Common myeloid progenitor, CD34-positive (primary cell): ENCODE measurements at regions not wholly inside any gene's neighbourhood (a gene's known extent, or its start where the extent isn't known, plus 50 kb on each side); places are given as distances from the start of the nearest gene placed in this dataset.

Source experiments
- CTCF ChIA-PET: fragments of 350-600 bp; sonication (Branson Sonifier 250); formaldehyde crosslinking; loops from one replicate; lab custom pipeline; 2021; ENCODE audit warnings: antibody characterized with exemption; lab: Charles Lee
- POLR2A ChIA-PET: fragments of 350-600 bp; sonication (Branson Sonifier 250); formaldehyde crosslinking; loops from one replicate; lab custom pipeline; 2021; ENCODE audit warnings: antibody characterized with exemption; lab: Charles Lee
- DNase-seq, 3 donors: peaks; one replicate each; pipeline versions ENCODE4 v3.0.0 to v3.0.0-alpha.2; 2013
- H3K27ac ChIP-seq, 2 experiments: 1 replicate in 1 of 2; 2 replicates in 1 of 2; pipeline ENCODE4 v1.7.0; 2013; ENCODE audit warnings: inconsistent platforms in 2 of 2, low read length in 2 of 2, mild to moderate bottlenecking in 2 of 2, low read depth in 1 of 2, moderate library complexity in 1 of 2; ENCODE audit not compliant: severe bottlenecking in 2 of 2, insufficient read depth in 1 of 2, poor library complexity in 1 of 2
- H3K27me3 ChIP-seq, 5 experiments: replicated peaks in 2 of 5; 1 replicate in 3 of 5; 2 replicates in 2 of 5; pipeline versions ENCODE4 v1.6.1 to v1.7.0; 2013; ENCODE audit warnings: low read length in 4 of 5, mild to moderate bottlenecking in 2 of 5, moderate library complexity in 2 of 5, inconsistent platforms in 1 of 5; ENCODE audit not compliant: insufficient read depth in 5 of 5, control insufficient read depth in 4 of 5
- H3K36me3 ChIP-seq, 4 experiments: 1 replicate in 2 of 4; 2 replicates in 2 of 4; pipeline versions ENCODE4 v1.6.1 to v1.7.0; 2013; ENCODE audit warnings: low read length in 3 of 4, control low read depth in 1 of 4, mild to moderate bottlenecking in 1 of 4; ENCODE audit not compliant: control insufficient read depth in 4 of 4, insufficient read depth in 4 of 4
- H3K4me1 ChIP-seq, 4 experiments: 1 replicate in 3 of 4; 2 replicates in 1 of 4; pipeline versions ENCODE4 v1.6.1 to v1.7.1; 2013; ENCODE audit warnings: low read length in 3 of 4, mild to moderate bottlenecking in 3 of 4, control low read depth in 1 of 4, inconsistent platforms in 1 of 4, moderate library complexity in 1 of 4; ENCODE audit not compliant: control insufficient read depth in 4 of 4, insufficient read depth in 4 of 4; ENCODE audit errors: control extremely low read depth in 1 of 4
- H3K4me3 ChIP-seq, 7 experiments: 1 replicate in 4 of 7; 2 replicates in 3 of 7; pipeline versions ENCODE4 v1.5.1 to v1.7.0; 2013; ENCODE audit warnings: mild to moderate bottlenecking in 7 of 7, low read length in 6 of 7, moderate library complexity in 6 of 7, inconsistent platforms in 2 of 7, low read depth in 2 of 7, control low read depth in 1 of 7; ENCODE audit not compliant: insufficient read depth in 4 of 7, control insufficient read depth in 1 of 7; ENCODE audit errors: extremely low read depth in 1 of 7
- H3K9me3 ChIP-seq, 5 experiments: 1 replicate in 4 of 5; 2 replicates in 1 of 5; pipeline versions ENCODE4 v1.6.1 to v1.7.1; 2013; ENCODE audit warnings: low read length in 4 of 5, mild to moderate bottlenecking in 2 of 5, inconsistent platforms in 1 of 5, low read depth in 1 of 5, moderate library complexity in 1 of 5; ENCODE audit not compliant: control insufficient read depth in 4 of 5, insufficient read depth in 2 of 5; ENCODE audit errors: control extremely low read depth in 1 of 5
- WGBS: methylation state at CpG from one replicate; pipeline ENCODE4 v1.1.5; 2013; ENCODE audit not compliant: insufficient coverage; 5-methylcytosine and 5-hydroxymethylcytosine counted together

DNA sequence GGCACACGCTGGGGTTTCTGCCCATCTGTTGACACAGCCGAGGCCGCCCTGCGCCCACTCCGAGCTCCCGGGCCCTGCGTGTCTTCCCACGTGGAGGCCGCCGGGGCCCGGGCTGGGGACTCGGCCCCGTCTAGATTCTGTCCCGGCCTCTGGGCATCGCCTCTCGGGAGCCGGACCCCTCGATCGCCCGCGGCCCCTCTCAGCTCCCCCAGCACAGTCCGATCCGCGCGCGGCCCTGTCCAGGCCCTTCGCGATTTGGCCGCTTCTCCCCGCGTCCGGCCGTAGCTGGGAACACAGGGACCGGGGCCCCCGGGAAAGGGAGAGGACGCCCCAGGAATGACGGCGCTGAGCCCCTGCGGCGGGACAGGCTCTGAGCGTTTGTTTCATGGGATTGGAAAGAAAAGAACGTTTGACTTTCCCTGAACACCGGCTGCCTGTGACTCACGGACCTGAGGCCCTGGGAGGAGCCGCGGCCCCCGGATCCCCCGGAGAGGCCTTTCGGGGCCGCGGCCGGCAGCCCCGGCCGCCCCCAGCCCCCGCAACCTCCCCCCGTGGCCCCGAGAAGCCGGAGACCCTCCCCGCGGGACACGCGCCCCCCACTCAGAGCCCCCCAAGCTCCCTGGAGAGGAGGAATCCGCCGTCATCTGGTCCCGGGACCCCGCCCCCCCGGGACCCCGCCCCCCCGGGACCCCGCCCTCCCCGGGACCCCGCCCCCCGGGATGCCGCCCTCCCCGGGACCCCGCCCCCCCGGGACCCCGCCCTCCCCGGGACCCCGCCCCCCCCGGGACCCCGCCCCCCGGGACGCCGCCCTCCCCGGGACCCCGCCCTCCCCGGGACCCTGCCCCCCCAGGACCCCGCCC lies 62.7 kb upstream of the CTDP1 start:
- POLR2A ChIA-PET: no interaction called here
- no peaks in the 10 kb centered on the region for H3K27me3 ChIP-seq
- CTCF ChIA-PET: interaction anchor here (1.1 kb wide), 1 partner anchor 12 kb away, joined by 3 read pairs; no protein-coding TSS in a partner anchor
- H3K27ac ChIP-seq: no peak overlapping the region
- WGBS: 44% methylated on average over 48 of the region's 89 CpGs
- peak overlapping the region in 6 of 7 experiments; percentile 8 to 70 (median 27) for H3K4me3 ChIP-seq
- peaks cover 0 to 2% (median 0%) of the 10 kb centered on the region in 4 experiments for H3K4me1 ChIP-seq
- no peaks in the 10 kb centered on the region for H3K36me3 ChIP-seq
- H3K9me3 ChIP-seq: no peaks in the 10 kb centered on the region
- peak in 2 of 3 donors; percentile 50 to 62 for DNase-seq

DNA sequence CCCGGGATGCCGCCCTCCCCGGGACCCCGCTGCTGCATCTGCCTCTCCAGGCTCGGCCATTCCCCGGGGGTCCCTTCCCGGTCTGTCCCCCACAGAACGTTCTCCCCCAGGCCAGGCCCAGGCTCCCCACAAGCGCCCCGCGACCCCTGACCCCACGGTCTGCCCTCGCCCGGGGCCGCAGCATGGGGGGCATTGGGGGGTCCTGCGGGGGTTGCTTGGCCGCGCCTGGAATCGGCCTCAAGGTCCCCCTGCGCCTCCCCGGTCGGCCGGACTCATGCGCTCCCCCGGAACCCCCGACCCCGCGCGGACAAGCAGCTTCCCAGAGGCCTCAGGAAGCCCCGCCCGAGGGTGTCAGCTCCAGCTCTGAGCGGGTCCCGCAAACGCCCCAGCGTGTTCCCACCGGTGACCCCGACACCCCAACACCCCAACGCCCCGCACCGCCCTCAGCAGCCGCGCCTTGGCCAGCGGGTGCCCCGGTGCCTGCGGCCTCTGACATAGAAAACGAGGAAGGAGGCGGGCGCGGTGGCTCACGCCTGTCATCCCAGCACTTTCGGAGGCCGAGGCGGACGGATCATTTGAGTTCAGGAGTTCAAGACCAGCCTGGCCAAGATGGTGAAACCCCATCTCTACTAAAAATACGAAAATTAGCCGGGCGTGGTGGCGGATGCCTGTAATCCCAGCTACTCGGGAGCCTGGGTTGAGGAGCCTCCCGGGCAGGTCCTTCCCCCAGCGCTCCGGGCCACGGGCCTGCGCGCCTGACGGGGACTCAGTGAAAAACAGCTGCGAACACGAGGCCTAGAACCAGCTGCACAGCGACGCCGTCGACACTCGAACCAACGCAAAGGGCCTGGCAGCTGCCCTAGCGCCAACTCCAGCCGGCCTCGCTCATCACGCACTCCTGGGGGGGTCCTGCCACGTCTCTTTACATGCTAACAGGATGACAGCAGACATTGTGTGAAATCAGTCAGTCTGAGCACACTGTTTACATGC lies 61.8 kb upstream of the CTDP1 start:
- Histone ChIP-seq H3K27ac (no peak overlapping the region), H3K4me3 (peak overlapping the region in 2 of 7 experiments; percentile 26 to 30), H3K36me3 (no peaks in the 10 kb centered on the region), H3K27me3 (no peaks in the 10 kb centered on the region), H3K9me3 (no peaks in the 10 kb centered on the region), H3K4me1 (peaks cover 0 to 2% (median 0%) of the 10 kb centered on the region in 4 experiments)
- ChIA-PET POLR2A (interaction anchor here (0.6 kb wide), 1 partner anchor 133 kb away, joined by 4 read pairs; no protein-coding TSS in a partner anchor), CTCF (no interaction called here)
- 75% methylated on average over 73 of the region's 79 CpGs for WGBS
- DNase-seq: peak in 2 of 3 donors; percentile 20 to 40

DNA sequence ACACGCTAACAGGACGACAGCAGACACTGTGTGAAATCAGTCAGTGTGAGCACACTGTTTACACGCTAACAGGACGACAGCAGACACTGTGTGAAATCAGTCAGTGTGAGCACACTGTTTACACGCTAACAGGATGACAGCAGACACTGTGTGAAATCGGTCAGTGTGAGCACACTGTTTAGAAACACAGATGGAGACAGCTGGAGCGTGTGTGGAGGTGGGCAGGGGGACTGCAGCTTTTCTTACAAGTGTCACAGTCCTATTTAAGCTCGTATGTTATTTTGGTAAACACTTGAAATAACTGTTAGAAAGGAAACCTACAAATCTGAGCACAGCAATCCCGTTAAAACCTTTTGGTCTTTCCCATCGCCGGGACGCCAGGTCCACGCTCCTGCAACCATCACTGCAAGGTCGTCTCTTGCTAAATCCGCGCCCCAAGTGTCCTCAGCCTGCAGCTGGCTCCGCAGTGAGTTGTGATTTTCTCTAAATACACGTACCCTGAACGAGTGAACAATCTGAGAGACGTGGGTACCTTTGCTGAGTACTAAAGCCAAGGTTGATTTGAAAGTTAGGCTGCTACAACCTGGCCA lies 58.9 kb upstream of the CTDP1 start:
- no peaks in the 10 kb centered on the region for H3K36me3 ChIP-seq
- CTCF ChIA-PET: interaction anchor here (1.0 kb wide), 1 partner anchor 9 kb away, joined by 3 read pairs; no protein-coding TSS in a partner anchor
- peaks cover 15 to 26% (median 20%) of the 10 kb centered on the region in 4 experiments for H3K4me1 ChIP-seq
- H3K27me3 ChIP-seq: no peaks in the 10 kb centered on the region
- no peak overlapping the region for H3K27ac ChIP-seq
- H3K4me3 ChIP-seq: no peak overlapping the region
- H3K9me3 ChIP-seq: no peaks in the 10 kb centered on the region
- no peak for DNase-seq
- 92% methylated on average over 19 of the region's 20 CpGs for WGBS
- POLR2A ChIA-PET: no interaction called here

DNA sequence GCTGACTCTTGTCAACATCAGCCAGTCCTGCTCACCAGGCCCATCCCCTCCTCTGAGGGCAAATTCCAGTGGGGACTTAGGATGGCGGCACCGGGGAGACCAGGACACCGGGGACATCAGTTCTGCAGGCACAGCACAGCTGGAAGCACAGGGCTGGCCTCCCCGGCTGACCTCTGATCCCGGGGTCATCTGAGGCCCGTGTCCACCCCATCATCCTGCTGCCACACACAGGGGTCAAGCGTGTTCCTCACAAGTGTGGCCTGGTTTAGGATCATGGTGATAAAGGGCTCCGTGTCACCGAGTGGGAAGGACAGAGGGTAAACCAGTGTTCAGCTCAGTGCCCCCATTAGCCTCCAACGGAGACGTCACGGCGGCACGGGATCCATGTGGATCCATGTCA lies 58.1 kb upstream of the CTDP1 start:
- CTCF ChIA-PET: interaction anchor here (1.0 kb wide), 1 partner anchor 8 kb away, joined by 3 read pairs; no protein-coding TSS in a partner anchor
- 97% methylated on average over 14 of the region's 14 CpGs for WGBS
- H3K36me3 ChIP-seq: no peaks in the 10 kb centered on the region
- H3K4me3 ChIP-seq: no peak overlapping the region
- no peak overlapping the region for H3K27ac ChIP-seq
- DNase-seq: no peak
- POLR2A ChIA-PET: no interaction called here
- no peaks in the 10 kb centered on the region for H3K9me3 ChIP-seq
- H3K27me3 ChIP-seq: no peaks in the 10 kb centered on the region
- peaks cover 15 to 31% (median 25%) of the 10 kb centered on the region in 4 experiments for H3K4me1 ChIP-seq

DNA sequence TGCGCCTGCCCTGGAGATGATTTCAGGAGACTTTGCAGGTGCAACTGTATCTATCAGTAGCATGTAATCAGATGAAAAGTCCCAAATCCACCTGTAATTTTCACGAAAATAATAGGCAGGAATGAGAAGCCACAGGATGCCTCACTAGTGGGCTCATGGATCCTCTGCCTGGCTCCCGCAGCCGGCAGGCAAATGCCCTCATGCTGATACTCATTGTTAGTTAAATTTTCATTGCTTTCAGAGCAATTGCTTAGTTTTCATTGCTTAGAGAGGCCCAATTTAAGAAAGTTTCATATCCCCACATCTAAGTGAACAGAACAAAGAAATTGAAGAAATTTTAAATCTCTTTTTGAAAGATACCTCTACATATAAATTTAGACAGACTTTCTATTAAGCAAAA lies 57.6 kb upstream of the CTDP1 start:
- no peak for DNase-seq
- H3K27ac ChIP-seq: no peak overlapping the region
- no peaks in the 10 kb centered on the region for H3K9me3 ChIP-seq
- POLR2A ChIA-PET: no interaction called here
- peaks cover 15 to 29% (median 25%) of the 10 kb centered on the region in 4 experiments for H3K4me1 ChIP-seq
- H3K4me3 ChIP-seq: no peak overlapping the region
- no peaks in the 10 kb centered on the region for H3K36me3 ChIP-seq
- WGBS: 100% methylated on average over 3 of the region's 4 CpGs
- H3K27me3 ChIP-seq: no peaks in the 10 kb centered on the region
- CTCF ChIA-PET: no interaction called here

DNA sequence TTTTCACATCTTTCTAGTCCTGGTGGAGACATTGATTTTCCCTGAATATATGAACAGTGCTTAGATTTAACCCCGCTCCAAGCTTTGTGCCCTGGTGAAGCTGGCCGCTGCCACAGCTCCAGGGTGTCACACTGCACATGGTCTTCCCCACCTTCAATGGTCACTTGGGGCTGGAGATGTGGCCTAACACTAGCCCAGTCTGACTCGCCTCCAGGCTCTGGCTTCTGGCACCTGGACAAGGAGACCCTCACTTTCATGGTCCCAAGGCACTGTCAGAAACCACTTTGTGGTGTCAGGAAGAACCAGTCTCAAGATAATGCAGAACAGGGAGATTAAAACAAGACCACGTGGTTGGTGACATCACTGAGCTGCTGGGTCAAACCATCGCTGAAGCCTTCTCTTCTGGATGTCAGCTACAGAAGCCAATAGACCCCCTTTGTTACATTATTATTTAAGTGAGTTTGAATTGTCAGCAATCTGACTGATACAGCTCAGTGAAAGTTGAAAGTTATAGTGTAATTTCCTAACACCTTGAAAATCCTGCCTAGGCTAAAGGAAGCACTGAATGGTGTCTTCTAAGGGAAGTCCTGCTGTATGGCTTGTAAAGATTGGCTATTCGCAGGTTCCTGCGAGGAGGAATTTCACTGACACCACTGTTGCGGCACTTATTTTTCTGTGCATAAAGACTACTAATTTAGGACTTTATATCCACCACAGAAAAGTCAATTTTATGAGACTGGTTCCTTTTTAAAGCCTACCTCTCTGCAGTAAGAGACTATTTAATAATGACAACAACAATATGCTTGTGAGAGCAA lies 55.0 kb upstream of the CTDP1 start:
- CTCF ChIA-PET: interaction anchor here (0.7 to 2.1 kb wide), 7 partner anchors 15 to 246 kb away, joined by 3 to 6 read pairs (median 4); no protein-coding TSS in a partner anchor
- H3K27ac ChIP-seq: no peak overlapping the region
- H3K9me3 ChIP-seq: no peaks in the 10 kb centered on the region
- POLR2A ChIA-PET: interaction anchor here (1.2 kb wide), 1 partner anchor 231 kb away, joined by 5 read pairs; no protein-coding TSS in a partner anchor
- H3K4me1 ChIP-seq: peaks cover 15 to 29% (median 25%) of the 10 kb centered on the region in 4 experiments
- peaks cover 0 to 2% (median 0%) of the 10 kb centered on the region in 5 experiments for H3K27me3 ChIP-seq
- peak in 1 of 3 donors; percentile 34 for DNase-seq
- WGBS: 58% methylated on average over 6 of the region's 8 CpGs
- peak overlapping the region in 2 of 7 experiments; percentile 1 to 43 for H3K4me3 ChIP-seq
- no peaks in the 10 kb centered on the region for H3K36me3 ChIP-seq
